ENCODE measurements at regions not wholly inside any gene's neighbourhood (a gene's known extent, or its start where the extent isn't known, plus 50 kb on each side); places are given as distances from the start of the nearest gene placed in this dataset.

DNA sequence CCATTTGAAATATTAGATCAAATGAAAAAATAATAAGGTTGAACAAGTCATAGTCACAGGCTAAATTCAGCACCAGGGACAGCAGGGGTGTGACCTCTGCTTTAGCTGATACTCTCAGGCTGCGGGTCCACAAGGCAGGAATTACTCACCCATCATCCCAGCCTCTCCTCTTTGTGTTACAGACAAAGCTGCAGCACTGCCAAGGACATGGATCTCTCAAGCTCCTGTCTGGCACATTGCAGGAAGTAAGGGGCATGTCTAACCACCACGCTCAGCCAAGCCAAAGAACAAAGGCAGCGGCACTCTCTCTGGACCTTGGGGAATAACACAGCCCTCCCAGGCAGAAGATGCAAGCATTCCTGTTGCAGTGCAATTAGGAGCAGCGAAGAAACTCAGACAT lies 783.8 kb downstream of the VRK1 start:
- no peak for TF ChIP-seq CTCF (IDR thresholded peaks at IDR 0.05)
- no peak for TF ChIP-seq POLR2A (IDR thresholded peaks at IDR 0.05)

Measured in prostate gland (tissue), 2 donors.